ENCODE measurements at regions not wholly inside any gene's neighbourhood (a gene's known extent, or its start where the extent isn't known, plus 50 kb on each side); places are given as distances from the start of the nearest gene placed in this dataset.
A peak's percentile ranks its signal among the peaks of the same experiment; 100 is the strongest.

DNA sequence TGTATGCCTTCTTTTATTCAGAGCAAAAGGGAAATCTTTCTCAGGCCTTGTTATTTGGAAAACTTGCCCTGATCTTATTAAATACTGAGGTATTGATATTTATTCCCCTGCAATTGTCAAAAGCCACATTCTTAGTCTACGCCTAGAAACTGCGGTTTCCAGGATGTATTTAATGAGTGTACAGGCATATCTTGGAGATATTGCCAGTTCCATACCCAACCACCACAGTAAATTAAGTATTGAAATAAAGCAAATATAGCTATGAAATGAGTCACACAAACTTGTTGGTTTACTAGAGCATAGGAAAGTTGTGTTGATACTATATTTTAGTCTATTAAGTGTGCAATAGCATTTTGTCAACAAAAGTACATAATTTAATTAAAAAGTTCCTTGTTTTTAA, 152.7 kb upstream of the CCDC179 start:
- Histone ChIP-seq H3K4me1 (peaks cover 4% of the 10 kb centered on the region; the same call in 1 of the 2 replicates), H3K4me3 (ENCODE audit: low read depth, low read length) (no peak overlapping the region), H3K9me3 (no peaks in the 10 kb centered on the region), H3K27me3 (replicated peaks; ENCODE audit: control insufficient read depth, insufficient read depth, low read length) (no peaks in the 10 kb centered on the region), H3K36me3 (ENCODE audit: control insufficient read depth, insufficient read depth, low read length) (no peaks in the 10 kb centered on the region)
- TF ChIP-seq, protein P1, sequence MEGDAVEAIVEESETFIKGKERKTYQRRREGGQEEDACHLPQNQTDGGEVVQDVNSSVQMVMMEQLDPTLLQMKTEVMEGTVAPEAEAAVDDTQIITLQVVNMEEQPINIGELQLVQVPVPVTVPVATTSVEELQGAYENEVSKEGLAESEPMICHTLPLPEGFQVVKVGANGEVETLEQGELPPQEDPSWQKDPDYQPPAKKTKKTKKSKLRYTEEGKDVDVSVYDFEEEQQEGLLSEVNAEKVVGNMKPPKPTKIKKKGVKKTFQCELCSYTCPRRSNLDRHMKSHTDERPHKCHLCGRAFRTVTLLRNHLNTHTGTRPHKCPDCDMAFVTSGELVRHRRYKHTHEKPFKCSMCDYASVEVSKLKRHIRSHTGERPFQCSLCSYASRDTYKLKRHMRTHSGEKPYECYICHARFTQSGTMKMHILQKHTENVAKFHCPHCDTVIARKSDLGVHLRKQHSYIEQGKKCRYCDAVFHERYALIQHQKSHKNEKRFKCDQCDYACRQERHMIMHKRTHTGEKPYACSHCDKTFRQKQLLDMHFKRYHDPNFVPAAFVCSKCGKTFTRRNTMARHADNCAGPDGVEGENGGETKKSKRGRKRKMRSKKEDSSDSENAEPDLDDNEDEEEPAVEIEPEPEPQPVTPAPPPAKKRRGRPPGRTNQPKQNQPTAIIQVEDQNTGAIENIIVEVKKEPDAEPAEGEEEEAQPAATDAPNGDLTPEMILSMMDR (IDR thresholded peaks at IDR 0.05; ENCODE audit: insufficient read depth in 1 of 2, low read depth in 1 of 2, low read length in 1 of 2, severe bottlenecking in 1 of 2, unreplicated experiment in 1 of 2) = no peak
- intact Hi-C loops (cut with micrococcal nuclease; ENCODE audit: unreplicated experiment) = no loop called here
- ChIA-PET CTCF (no interaction called here), POLR2A (no interaction called here)
- Mint-ChIP-seq H3K27me3 (ENCODE audit: insufficient read depth, unreplicated experiment) (no peaks in the 10 kb centered on the region), H3K4me1 (ENCODE audit: low read depth, unreplicated experiment) (no peaks in the 10 kb centered on the region), H3K36me3 (ENCODE audit: insufficient read depth, unreplicated experiment) (no peaks in the 10 kb centered on the region), H3K9me3 (ENCODE audit: unreplicated experiment) (peaks cover 5% of the 10 kb centered on the region), H3K27ac (ENCODE audit: unreplicated experiment) (no peak overlapping the region), H3K4me3 (ENCODE audit: unreplicated experiment) (no peak overlapping the region)
- DNase-seq = no peak
- BruUV-seq (replicated peaks) = no TSS peak

DNA sequence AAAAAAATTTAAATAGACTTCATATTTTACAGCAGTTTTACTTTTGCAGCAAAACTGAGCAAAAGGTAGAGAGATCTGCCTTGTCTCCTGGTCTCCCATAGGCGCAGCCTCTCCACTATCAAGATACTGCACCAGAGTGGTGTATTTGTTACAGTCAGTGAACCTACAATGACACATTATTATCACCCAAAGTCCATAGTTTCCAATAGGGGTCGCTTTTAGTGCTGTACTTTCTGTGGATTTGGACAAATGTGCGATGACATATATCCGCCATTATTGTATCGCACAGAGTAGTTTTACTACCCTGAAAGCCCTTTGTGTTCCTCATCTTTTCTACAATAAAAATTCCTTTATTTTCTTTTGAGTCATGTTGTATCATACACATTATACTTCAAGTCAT, 153.2 kb upstream of the CCDC179 start:
- H3K27ac Mint-ChIP-seq (ENCODE audit: unreplicated experiment) = no peak overlapping the region
- Histone ChIP-seq H3K9me3 (no peaks in the 10 kb centered on the region), H3K4me1 (peaks cover 4% of the 10 kb centered on the region; the same call in 1 of the 2 replicates), H3K27me3 (replicated peaks; ENCODE audit: control insufficient read depth, insufficient read depth, low read length) (no peaks in the 10 kb centered on the region), H3K4me3 (ENCODE audit: low read depth, low read length) (no peak overlapping the region), H3K36me3 (ENCODE audit: control insufficient read depth, insufficient read depth, low read length) (no peaks in the 10 kb centered on the region)
- POLR2A ChIA-PET = no interaction called here
- H3K27me3 Mint-ChIP-seq (ENCODE audit: insufficient read depth, unreplicated experiment) = no peaks in the 10 kb centered on the region
- CTCF ChIA-PET = no interaction called here
- intact Hi-C loops (cut with micrococcal nuclease; ENCODE audit: unreplicated experiment) = no loop called here
- H3K36me3 Mint-ChIP-seq (ENCODE audit: insufficient read depth, unreplicated experiment) = no peaks in the 10 kb centered on the region
- TF ChIP-seq, protein P1 (IDR thresholded peaks at IDR 0.05; ENCODE audit: insufficient read depth in 1 of 2, low read depth in 1 of 2, low read length in 1 of 2, severe bottlenecking in 1 of 2, unreplicated experiment in 1 of 2) = no peak
- DNase-seq = no peak
- no TSS peak for BruUV-seq (replicated peaks)
- H3K9me3 Mint-ChIP-seq (ENCODE audit: unreplicated experiment) = no peaks in the 10 kb centered on the region
- no peak overlapping the region for H3K4me3 Mint-ChIP-seq (ENCODE audit: unreplicated experiment)
- H3K4me1 Mint-ChIP-seq (ENCODE audit: low read depth, unreplicated experiment) = no peaks in the 10 kb centered on the region

DNA sequence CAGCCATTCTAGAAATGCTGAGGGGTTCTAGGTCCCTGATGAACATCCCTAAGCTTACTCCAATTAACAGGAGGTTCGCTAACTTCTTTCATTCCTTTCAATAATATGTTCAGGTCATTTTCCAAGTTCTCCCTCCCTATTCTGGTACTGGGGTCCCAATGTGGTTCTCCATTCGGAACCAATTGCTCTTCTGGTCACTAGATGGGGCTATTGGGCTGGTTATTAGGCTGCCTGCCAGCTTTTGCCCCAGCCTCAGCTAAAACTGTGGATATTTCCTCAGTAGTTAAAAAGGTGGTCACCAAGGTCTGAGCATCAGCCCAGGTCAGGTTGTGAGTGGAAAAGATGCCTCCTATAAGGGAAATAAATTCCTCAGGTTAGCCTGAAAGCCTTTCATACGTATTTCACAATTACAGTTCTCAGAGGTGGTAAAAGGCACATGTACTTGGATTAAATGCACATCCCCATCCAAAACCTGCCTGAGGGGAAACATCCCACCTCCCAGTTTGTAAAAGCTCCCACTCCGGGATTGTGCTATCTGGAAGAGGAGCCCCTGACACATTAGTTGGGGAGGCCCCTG, 161.1 kb upstream of the CCDC179 start:
- H3K36me3 ChIP-seq (ENCODE audit: control insufficient read depth, insufficient read depth, low read length) = no peaks in the 10 kb centered on the region
- H3K4me3 Mint-ChIP-seq (ENCODE audit: unreplicated experiment) = no peak overlapping the region
- intact Hi-C loops (cut with micrococcal nuclease; ENCODE audit: unreplicated experiment) = loop anchor here (1.0 kb wide), 4 partner anchors 92 to 519 kb away; no protein-coding TSS in a partner anchor
- H3K27me3 Mint-ChIP-seq (ENCODE audit: insufficient read depth, unreplicated experiment) = no peaks in the 10 kb centered on the region
- H3K4me1 ChIP-seq = no peaks in the 10 kb centered on the region
- H3K36me3 Mint-ChIP-seq (ENCODE audit: insufficient read depth, unreplicated experiment) = no peaks in the 10 kb centered on the region
- H3K27ac Mint-ChIP-seq (ENCODE audit: unreplicated experiment) = no peak overlapping the region
- no TSS peak for BruUV-seq (replicated peaks)
- TF ChIP-seq, protein P1 (IDR thresholded peaks at IDR 0.05; ENCODE audit: insufficient read depth in 1 of 2, low read depth in 1 of 2, low read length in 1 of 2, severe bottlenecking in 1 of 2, unreplicated experiment in 1 of 2) = peak; percentile 74 to 85
- H3K4me3 ChIP-seq (ENCODE audit: low read depth, low read length) = no peak overlapping the region
- no peaks in the 10 kb centered on the region for H3K27me3 ChIP-seq (replicated peaks; ENCODE audit: control insufficient read depth, insufficient read depth, low read length)
- POLR2A ChIA-PET = no interaction called here
- CTCF ChIA-PET = interaction anchor here (1.5 kb wide), 1 partner anchor 145 kb away, joined by 4 read pairs; no protein-coding TSS in a partner anchor
- no peaks in the 10 kb centered on the region for H3K4me1 Mint-ChIP-seq (ENCODE audit: low read depth, unreplicated experiment)
- DNase-seq = peak in 1 of 2 experiments; percentile 42
- no peaks in the 10 kb centered on the region for H3K9me3 ChIP-seq
- H3K9me3 Mint-ChIP-seq (ENCODE audit: unreplicated experiment) = no peaks in the 10 kb centered on the region
